Amniotic epithelial cell (primary cell): ENCODE measurements at regions not wholly inside any gene's neighbourhood (a gene's known extent, or its start where the extent isn't known, plus 50 kb on each side); places are given as distances from the start of the nearest gene placed in this dataset.
A peak's percentile ranks its signal among the peaks of the same experiment; 100 is the strongest.
"Not testable (repeated sequence)": the region's sequence is repeated elsewhere in the genome, so short reads cannot be mapped to it uniquely, and the experiment has no call there.

Experiments used
- DNase-seq: peaks from one replicate; pipeline ENCODE4 v3.0.0-alpha.2; 2010; ENCODE audit warnings: low read depth

DNA sequence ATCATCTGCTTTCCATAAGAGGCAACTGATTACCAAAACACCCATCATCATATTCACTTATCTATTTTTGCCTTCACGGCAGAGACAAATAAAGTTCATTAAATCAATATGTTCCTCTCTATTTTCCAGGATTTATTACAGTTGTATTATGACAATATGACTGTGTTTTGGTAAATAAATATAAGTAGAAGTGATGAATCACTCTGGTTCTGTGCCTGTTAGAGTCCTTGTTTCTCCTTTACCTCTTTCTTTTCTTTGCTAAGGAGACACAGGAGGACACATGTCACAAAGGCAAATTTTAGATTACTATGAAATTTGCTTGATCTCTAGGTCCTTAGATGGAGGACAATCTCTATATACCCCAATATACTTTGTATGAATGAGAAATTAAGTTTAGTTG lies 152.6 kb upstream of the PLSCR5 start:
- DNase-seq, result no peak

DNA sequence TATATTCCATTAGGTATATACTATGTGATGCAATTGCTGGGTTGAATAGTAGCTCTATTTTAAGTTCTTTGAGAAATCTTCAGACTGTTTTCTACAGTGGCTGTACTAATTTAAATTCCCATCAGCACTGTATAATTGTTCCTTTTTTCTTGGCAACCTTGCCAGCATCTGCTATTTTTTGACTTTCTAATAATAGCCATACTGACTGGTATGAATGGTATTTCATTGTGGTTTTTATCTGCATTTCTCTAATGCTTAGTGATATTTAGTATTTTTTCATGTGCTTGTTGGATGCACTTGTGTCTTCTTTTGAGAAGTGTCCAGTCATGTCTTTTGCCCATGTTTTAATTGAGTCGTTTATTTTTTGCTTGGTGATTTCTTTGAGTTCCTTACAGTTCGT lies 145.1 kb upstream of the PLSCR5 start:
- DNase-seq, result no peak

DNA sequence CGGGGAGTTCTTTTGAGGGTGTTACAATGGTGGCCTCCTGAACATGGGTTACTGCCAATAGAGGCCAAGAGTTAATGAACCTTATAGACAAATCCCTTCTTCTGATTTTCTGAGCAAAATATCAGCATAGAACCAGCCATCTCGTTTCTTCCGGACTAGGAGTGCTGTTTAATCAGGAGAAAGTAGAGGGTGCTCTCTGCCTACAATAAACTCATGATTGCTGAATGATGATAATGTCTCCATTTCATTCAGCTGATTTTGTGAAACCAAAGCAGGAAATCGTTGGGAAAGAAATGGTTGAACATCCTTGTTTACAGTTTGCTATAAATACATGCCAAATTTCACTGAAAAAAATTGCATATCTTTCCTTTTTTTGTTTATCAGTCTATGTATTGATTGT lies 142.8 kb upstream of the PLSCR5 start:
- DNase-seq, result peak; percentile 4

DNA sequence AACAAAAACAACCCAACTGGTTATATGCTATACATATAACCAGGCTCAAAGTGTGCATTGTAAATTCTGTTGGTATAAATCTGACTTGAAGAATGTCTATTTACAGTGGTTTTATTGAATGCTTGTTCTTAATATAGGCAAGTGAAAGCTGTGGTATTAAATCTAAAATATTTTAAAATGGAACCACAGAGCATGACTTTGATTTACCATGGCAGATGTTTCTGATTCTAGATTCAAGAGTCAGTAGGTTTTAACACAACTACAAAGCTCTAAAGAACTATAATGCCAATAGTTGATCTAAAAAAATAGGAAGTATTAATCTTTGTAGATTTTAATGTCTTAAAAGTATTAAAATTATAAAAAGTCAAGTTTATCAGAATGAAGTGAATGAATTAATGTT lies 141.9 kb upstream of the PLSCR5 start:
- no peak for DNase-seq

DNA sequence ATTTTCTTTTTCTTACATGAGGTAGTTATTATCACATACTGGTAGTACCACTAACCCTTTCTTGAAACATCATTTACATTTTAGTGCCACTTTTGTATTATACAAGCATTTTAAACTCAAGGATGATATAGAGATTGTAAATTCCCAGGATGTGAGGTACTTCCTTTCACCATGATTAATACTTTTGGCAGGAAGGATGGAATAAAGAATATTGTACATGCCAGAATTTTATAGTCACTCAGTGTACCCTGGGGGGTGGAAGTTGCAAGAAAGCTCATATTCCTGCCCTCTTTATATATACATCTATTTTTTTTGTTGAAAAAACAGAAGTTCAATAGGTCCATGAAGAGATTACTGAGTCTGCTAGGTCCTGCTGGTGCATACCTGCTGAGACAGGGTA lies 141.0 kb upstream of the PLSCR5 start:
- DNase-seq, result no peak

DNA sequence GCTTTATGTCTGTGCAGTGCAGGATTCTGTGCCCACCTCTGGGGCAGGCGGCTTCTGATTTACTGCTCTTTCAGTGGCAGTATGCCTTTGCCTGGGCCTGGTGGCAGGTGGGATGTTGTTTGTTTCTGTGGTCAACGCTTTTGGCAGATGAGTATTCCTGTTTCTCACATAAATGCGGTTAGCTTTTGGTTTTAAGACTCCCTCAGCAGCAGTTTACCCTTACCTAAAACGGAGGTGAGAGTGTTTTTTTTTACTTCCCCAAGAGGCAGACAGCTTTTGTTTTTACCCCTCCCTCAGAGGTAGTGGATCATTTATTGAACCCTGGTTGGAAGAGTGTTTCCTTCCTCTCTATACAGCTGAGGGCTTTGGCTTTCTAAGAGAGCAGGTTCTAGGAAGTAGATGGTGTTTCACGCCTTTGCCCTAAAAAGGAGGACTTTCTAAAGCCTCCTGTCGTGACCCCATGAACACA lies 134.1 kb upstream of the PLSCR5 start:
- no peak for DNase-seq

DNA sequence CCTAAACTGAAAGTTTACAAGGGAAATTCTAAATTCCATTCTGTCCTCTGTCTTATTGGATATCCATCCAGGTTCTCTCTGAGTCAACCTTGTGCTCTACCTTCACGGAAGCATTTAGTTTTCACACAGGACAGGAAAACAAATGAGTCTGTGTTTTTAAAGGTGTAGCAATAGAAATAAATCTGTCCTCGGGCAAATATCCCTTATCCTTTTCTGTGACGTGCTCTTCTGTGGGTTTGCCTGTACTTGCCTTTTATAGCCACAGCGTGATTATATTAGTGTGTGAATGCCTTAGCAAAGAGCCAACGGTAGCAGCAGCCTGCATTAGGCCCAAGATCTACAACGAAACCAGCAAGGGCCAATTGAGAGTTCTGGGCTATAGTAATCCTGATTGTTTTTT lies 127.2 kb upstream of the PLSCR5 start:
- DNase-seq, result no peak

DNA sequence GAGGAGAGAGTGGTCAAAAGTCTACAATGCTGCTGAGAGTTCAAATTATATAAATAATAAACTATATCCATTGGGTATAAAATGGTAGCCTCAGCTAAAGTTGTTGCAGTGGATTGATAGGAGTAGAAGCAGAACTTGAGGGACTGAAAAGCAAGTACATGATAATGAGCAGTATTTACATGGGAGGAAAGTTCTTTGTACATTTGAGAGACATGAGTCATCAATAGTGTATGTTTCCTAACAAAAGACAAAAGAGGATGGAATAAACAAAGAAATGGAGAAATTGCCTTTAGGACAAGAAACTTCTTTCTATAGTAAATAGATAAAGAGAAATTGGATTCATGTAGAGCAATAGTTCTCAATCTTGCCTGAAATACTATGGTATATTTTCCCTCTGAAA lies 110.0 kb upstream of the PLSCR5 start:
- peak; percentile 27 for DNase-seq

DNA sequence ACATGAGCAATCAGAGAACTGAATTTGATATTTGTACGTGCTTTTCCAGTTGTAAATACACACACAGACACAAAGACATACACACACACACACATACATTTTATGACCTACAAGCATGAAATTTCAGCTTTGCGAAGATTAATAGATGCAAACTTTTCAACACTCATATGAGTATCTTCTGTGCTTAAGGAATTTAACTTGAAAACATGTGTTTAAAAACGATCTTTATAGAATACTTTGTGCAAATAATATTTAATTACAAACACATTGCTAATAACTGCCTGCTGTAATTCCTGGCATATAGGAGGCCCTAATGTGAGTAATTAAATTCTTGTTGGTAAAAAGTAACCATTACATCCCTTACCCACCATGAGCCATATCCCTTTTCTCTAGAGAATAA lies 107.7 kb upstream of the PLSCR5 start:
- DNase-seq, result no peak

DNA sequence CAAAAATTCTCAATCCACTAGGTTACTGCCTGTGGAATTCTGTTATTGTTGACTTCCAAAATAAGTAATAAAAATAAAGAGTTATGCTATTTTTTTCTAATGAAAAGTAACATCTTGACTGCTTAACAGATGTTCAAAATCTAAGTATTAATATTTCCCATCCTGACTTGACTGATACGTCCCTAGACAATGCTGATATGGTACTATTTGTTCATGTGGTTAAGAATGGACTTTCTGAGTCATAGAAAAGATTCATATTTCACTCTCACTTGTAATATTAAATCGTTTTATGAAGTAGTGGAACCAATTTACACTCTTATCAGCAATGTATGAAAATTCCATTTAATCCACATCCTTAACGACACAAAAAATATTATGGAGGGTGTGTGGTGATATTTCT lies 104.8 kb upstream of the PLSCR5 start:
- DNase-seq, result peak; percentile 6

DNA sequence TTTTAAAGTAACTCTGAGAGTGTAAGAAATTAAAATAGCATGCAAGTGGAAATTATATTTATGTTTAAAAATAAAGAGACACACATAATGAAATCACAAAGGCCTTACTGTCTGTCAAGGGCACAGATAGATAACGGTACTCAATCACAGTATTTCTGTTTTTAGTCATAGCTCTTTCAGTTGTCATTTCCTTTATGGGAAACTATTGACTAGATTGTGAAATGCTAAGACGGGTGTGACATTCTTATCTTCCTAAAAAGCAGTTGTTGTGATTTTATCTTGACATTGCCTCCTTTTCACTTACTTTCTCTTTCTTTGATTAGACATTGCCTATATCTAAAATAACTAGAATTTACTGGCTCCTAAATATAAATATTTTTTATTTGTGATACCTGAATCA lies 100.1 kb upstream of the PLSCR5 start:
- no peak for DNase-seq

DNA sequence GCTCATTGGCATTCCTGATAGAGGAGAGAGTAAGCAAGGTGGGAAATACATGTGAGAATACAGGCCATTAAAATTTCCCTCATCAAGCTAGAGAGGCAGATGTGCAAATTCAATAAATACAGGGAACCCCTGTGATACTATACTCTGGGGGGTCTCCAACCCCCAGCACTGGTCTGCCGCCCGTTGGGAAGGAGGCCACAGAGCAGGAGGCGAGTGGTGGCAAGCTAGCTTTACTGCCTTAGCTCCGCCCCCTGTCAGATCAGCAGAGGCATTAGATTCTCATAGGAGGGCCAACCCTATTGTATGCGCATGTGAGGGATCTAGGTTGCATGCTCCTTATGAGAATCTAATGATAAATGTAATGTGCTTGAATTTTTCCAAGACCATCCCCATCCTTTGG lies 97.1 kb upstream of the PLSCR5 start:
- DNase-seq, result no peak

DNA sequence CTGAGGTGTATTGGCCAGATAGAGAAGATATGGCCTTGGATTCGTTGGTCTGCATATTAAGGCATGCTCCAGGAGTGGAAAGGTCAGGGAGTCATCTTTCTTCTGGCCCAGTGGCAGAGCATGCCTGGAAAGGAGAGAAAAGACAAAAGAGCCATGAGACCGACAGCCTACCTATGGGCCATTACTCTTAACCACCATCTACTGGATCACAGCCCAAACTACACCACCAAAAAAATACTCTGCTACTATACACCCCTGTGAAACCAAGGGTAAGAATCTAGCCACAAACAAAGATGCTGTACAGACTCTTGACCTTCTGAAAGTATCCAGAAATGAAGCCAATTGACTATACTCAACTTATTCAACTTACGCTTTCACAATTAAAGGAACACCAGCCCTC lies 96.1 kb upstream of the PLSCR5 start:
- no peak for DNase-seq

DNA sequence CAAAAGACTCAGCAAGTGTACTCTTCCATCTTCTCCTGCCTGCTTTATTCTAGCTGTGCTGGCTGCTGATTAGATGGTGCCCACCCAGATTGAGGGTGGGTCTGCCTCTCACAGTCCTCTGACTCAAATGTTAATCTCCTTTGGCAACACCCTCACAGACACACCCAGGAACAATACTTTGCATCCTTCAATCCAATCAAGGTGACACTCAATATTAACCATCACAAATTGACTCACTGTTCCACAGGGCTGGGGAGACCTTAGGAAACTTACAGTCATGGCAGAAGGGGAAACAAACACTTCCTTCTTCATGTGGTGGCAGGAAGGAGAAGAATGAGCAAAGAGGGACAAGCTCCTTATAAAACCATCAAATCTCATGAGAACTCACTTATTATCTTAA lies 94.9 kb upstream of the PLSCR5 start:
- DNase-seq, result not testable (repeated sequence)

DNA sequence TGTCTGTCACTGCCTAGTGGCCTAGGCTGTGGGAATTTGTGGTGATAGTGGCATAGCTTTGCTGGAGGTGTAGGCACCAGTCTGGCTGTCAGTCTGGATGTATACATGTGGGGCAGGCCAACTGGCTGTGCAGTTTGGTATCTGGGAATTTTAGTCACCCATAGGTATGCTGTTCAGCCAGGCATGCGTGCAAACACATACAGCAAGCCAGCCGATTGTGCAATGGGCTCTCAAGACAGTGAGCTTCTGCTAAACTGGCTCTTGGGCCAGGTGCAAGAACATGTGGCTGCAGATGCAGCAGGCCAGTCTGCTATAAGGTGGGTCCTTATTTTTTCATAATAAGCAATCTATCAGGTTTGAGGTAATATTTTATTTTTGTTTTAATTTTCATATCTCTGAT lies 87.1 kb upstream of the PLSCR5 start:
- no peak for DNase-seq

DNA sequence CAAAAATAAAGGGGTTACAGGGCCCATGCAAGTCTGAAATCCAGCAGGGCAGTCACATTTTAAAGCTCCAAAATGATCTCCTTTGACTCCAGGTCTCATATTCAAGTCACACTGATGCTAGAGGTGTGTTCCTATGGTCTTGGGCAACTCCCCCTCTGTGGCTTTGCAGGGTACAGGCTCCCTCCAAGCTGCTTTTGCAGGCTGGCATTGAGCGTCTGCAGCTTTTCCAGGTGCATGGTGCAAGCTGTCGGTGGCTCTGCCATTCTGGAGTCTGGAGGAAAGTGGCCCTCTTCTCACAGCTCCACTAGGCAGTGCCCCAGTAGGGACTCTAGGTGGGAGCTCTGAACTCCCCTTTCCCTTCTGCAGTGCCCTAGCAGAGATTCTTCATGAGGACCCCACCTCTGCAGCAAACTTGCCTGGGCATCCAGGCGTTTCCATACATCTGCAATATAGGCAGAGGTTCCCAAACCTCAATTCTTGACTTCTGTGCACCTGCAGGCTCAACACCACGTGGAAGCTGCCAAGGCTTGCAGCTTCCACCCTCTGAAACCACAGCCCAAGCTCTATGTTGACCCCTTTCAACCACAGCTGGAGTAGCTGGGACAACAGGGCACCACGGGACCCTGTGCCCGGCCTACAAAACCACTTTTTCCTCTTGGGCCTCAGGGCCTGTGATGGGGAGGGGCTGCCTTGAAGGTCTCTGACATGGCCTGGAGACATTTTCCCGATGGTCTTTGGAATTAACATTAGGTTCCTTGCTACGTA lies 80.1 kb upstream of the PLSCR5 start:
- DNase-seq, result no peak

DNA sequence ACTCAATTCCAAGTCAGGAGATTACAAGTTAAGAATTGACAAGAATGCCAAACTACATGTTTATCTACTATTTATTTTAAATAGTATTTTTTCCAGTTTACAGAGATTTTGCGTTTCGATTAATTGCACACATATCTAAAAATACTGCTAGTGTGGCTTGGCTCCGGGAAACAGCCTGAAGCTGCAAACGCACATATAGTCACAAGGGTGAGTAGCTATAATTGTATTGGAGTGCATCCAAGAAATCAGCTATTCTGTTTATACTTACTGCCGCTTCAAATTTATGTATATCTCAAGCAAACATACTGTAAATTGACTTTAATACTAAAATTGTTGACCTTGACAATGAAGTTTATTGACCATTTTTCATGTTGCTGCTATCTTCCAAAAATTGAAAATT lies 77.0 kb upstream of the PLSCR5 start:
- no peak for DNase-seq

DNA sequence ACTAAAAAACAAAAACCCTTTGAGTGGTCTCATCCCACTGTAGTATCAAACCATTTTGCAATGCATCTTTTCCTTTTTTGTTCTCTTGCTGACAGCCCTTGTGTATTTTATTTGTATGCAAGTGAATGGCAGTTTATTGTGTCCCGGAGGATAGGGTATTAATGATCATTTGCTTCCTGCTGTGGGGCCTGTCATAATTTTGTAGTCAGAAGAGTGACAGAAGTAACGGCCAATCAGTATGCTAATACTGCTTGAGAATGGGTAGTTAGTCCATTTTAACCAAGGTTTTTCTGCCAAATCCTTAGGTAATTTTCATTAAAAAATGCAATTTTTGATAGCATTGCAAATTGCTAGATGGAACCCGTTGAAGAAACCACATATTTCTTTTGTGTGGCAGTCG lies 75.5 kb upstream of the PLSCR5 start:
- no peak for DNase-seq

DNA sequence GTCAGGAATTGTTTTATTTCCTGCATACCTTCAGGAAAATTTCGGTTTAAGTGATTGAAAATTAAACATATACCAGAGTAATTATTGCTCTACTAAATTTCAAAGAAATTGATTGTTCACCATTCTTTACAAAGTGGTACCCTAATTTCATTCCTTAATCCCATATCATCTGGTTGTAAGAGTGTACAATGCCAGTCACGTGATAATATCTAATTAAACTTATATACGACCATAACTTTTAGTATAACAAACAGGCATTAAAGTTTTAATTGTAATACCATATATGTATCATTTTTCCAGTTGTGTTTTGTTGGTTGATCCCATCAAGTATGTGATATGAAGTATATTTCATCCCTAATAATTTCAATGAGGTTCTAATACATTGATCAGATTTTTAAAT lies 74.8 kb upstream of the PLSCR5 start:
- DNase-seq, result no peak

DNA sequence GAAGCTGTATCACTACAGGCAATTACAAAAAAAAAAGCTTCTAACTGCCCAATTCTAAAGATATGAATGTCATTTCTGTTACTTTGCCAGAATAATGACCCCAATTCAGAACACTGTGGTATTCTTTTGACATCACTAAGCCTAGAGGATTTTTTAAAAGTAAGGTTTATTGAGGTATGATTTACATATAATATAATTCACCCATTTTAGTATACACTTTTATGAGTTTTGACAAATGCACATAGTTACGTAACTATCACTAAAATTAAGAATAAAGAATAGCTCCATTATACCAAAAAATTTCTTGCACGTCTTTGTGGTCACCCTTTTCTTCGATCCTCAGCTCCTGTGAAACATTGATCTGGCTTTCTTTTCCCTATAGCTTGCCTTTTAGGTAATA lies 74.0 kb upstream of the PLSCR5 start:
- no peak for DNase-seq

DNA sequence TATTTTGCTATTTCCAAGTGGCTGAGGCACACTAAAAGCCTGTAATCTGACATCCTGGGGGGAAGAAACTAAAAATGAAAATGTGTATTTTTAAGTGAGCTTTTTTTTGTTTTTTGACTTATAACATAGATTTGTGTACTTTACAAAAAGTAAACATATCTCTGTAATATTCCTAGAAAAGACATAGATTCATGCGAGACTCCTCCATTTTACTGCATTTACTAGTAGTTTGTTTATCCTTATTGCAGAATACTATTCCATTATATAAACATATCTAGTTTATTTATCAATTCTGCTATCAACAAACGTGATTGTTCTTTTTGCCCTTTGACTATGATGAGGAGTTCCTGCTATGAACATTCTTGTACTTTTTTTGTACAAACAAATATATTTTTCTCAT lies 67.8 kb upstream of the PLSCR5 start:
- no peak for DNase-seq

DNA sequence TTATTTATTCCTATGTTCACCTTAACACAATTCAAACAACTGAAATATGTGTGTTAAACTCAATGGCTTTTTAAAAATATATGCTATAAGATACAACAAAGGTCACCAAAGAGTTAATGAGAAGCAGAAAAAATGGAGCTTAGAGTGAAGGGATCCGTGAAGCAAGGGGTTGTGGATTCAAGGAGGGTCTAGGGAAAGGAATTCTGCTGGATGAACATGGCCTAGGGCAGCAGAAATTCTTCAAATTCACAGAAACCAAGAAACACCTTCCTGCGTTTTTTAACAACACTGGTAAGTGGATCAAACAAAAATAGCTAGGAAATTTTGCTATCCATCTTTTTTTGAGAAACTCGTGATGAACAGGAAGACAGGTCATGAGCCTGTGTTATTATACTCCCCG lies 59.3 kb upstream of the PLSCR5 start:
- no peak for DNase-seq

DNA sequence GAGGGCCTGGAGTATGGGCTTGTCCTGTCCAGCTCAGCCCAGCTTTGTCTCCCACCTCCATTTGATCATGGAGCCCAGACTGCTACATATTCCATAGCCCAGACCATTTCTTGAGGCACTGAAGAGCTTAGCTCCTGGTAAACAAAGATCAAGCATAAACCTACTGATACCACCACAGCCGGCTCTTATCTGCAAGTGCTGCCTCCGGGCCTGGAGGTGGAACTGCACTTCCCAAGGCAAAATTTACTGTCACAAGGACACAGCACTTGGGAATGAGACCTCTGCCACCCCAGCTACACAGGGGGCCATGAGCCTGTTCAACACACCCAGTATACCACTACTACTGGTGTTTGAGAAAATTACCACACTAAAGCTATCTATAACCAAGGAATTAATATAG lies 53.7 kb upstream of the PLSCR5 start:
- DNase-seq, result no peak

DNA sequence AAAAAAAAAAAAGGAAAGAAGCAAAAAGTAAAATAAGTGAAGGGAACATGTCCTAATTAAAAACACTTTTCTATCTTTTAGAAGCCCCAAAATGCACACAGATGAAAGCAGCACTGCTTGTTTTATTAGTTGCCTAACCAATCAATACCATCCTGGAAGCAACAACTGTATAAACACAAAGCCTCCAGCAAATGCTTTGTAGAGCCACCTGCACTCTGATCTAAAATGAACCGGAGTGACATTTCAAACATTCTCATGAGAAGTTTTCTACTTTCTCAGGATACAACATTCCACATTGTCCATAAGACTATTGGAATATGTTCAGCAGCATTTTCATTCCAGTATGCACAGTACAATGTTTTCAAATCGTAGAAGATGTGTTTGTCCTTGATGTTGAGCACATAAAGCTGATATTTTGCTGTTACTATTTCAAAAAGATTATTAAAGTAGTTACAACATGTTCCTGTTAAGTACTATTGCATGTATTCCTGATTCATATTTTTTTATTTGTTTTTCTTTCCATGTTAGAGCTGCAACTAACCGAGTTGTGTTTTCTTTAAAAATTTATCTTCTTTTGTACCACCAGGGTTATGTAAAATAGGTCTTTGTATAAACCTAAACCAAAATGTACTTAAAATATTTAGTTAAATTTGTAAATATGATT lies 50.3 kb upstream of the PLSCR5 start:
- no peak for DNase-seq
